Glomerular endothelial cell (primary cell): ENCODE measurements at regions not wholly inside any gene's neighbourhood (a gene's known extent, or its start where the extent isn't known, plus 50 kb on each side); places are given as distances from the start of the nearest gene placed in this dataset.

Source experiments
- DNase-seq: peaks from one replicate; pipeline ENCODE4 v3.0.0-alpha.2; 2011; ENCODE audit warnings: low read depth, low spot score; ENCODE audit errors: extremely low read depth

DNA sequence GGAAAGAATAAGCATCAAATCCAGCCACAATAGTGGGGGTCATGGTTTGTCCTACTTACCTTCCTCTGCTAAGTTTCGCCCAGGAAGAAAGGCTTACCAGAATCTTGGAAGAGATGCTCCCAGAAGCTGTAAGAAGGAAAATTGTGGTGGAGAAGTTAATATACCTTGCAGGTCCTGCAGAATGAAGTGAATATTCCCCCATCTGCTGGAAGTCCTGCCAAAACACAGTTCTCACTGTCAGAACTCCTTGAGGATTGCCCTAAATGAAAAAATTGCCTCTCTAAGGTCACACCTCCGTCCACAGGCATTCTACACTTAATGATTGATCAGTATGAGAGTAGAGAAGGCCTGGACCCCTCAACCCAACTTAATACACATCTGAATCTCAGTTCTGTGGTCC lies 78.4 kb upstream of the RGS21 start:
- DNase-seq = no peak

DNA sequence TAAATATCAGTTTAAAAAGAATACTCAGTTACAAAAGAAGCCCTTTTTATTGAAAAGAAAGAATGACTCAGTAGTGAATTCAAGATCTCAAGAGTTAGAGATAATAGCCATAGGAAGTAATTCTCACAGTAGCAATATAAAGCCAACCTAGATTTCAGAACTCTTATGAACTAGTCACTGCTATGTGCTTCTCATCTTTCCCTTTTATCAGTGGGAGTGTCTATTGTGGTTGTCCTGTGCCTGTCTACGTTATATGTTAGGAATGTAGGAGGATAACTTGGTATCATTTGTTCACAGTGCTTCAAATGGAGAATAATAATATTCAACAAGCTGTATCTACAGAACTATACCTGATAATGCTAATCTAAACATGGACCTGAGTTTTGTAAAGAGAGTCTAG lies 73.1 kb upstream of the RGS21 start:
- no peak for DNase-seq

DNA sequence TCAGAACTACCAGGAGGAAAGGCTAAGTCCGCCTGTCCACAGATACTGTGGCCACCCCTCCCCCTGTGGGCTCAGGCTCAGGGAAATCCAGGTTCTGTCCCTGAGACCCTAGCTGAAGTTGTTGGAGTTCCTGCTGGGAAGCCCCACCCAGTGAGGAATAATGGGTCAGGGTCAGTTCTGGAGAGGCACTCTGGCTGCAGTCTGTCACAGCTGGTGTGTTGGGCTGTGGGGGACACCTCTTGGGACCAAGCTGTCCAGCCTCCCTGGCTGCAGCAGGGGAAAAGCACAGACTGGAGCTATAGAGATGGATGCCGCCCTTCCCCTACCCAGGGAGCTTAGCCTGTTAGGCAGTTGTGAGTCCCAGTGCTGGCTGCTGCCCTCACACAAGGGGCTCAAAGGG lies 65.1 kb upstream of the RGS21 start:
- no peak for DNase-seq

DNA sequence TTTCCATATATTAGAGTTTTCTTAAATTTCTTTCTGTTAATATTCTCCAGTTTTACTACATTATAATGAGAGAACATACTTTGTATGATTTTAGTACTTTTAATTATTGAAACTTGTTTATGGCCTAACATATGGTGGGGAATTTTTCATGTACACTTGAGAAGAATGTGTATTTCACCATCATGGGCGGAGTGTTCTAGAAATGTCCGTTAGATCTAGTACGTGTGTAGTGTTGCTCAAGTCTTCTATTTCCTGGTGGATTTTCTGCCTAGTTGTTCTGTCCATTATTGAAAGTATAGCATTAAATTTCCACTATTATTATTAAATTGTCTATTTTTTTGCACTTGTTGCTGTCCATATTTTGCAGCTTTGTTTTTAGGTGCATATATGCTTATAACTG lies 64.0 kb upstream of the RGS21 start:
- no peak for DNase-seq

DNA sequence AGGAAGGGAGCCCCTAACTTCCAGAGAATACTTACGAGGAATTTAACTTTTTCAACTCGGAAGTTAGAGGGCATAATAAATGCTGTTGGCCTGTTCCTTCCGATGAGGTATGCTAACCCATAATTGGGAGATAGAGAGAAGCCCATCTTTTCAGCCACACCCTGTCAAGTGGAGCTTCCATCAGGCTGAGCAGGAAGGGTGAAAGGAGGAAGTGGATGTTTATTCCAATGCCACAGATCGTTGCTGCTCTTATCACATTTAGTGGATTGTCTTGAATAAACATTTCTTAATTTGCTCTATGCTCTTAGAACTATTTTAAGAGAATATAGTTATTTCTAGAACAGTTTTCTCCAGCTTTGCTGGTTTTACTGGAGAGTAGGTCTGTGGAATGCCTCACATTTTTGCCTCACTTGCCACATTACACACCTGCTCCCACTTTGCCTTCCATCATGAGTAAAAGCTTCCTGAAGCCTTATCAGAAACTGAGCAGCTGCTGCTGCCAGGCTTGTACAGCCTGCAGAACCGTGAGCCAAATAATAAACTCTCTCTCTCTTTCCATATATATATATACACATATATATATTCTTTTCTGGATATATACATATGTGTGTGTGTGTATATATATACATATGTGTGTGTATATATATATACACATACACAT lies 60.0 kb upstream of the RGS21 start:
- no peak for DNase-seq

DNA sequence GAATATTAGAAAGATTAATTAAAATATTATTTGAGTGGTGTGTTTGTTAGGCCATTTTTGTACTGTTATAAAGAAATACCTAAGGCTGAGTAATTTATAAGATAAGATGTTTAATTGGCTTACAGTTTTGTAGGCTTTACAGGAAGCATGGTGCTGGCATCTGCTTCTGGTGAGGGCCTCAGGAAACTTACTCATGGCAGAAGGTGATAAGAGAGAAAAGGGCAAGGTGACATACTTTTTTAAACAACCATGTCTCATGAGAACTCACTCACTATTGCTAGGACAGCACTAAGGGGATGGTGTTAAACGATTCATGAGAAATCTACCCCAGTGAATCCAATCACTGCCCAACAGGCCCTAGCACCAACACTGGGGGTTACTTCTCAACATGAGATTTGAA lies 56.7 kb upstream of the RGS21 start:
- no peak for DNase-seq

DNA sequence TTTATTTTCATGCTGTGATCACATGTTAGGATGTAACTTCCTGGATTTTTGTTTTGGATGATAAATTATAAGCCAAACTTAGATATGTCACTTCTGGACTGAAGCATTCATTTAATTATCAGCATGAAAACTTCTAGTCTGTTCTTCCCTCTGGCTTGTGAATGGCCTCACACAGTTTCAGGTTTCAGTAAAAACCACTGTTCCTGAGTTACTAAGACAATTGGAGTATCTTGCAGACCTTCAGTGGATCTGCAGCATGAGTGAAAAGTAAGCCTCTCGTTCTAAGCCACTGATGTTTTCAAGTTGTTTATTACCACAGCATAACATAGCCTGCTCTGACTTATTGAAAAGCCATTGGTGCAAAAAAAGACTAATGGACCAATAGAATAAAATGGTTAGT lies 55.3 kb upstream of the RGS21 start:
- no peak for DNase-seq

DNA sequence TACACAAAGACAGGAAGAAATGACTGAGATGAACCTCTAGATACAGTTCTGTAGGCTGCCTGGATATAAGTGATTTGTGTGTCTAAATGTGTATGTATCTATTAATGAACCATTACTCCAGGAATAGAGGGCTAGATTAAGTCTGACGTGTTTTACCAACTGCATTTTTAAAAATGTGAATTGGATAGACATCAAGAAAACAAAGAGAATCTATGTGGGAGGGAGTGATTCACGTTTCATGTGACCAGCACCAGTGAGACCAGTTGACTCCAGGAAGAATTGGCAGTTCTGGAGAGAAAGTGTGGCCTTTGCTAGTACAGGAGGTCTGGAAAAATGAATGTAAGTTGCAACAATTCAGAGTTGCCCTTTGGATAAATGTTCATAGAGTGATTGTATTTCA lies 53.4 kb upstream of the RGS21 start:
- peak; percentile 55 for DNase-seq

DNA sequence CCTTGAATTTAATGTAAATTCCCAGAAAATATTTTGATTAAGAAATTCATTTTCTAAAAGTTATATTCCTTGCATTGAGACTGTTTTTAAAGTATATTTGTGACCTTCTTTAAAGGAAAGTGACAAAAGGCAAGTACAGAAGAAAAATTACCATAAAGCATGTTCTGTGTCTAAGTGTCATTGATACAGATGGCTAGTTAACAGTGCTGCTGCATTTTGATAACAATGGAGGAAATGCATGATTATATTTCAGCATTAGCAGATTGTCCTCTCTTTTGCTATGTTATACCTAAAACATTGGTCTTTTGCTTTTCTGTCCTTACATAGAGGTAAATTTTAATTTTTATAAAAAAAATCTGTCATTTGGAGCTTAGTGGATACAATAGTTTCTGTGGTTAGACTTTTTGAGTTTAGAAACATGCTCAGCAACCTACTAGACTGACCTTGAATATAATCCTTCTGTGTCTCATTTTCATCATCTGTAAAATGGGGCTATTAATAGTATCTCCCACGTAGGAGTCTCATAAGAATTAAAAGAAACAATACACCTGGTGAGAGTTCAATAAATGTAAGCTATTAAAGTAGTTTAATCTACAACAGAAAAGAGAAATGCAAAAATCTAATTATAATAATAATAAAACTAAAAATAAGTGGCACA lies 51.1 kb upstream of the RGS21 start:
- DNase-seq = no peak

DNA sequence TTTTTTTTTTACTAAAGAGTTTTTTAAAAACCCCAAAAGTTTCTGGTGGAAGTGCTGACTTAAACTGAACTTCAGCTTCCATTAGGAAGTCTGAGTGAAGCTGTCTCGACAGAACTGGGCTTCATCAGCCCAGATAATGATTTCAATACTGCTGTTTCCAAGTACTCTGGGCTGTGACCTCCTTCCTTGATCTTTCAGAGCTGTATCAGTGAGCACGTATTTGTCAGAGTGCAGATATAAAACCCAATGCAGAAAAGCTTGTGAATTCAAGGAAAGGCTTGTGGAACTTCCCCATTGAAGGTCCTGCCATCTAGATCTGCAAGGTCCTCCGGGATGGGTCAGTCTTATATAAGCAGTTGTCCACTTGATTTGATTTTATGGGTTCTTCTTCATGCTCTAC lies 50.1 kb upstream of the RGS21 start:
- DNase-seq = no peak
